Medulla oblongata (tissue), 1 donor: ENCODE measurements at regions not wholly inside any gene's neighbourhood (a gene's known extent, or its start where the extent isn't known, plus 50 kb on each side); places are given as distances from the start of the nearest gene placed in this dataset.

Source experiments
- DNase-seq: peaks from one replicate; pipeline ENCODE4 v3.0.0-alpha.2; 2015; ENCODE audit errors: extremely low spot score

DNA sequence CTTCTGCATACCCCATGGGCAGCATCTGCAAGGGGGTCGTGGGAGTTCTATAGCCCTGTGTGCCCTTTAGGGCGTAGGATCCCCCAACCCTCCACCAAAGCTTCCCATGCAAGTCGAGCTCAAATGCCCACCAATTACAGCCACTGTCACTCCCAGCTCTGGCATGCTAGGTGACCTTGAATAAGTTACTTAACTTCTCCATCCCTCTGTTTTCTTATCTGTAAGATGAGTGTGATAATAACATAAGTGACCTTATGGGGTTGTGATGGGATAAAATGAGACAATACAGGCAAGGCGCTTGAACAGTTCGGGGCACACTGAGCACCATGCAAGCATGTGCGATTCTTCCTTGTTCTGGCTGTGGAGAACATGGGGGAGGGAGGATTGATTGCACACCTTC is 74.8 kb upstream of the POMGNT2 start:
- DNase-seq, result no peak

DNA sequence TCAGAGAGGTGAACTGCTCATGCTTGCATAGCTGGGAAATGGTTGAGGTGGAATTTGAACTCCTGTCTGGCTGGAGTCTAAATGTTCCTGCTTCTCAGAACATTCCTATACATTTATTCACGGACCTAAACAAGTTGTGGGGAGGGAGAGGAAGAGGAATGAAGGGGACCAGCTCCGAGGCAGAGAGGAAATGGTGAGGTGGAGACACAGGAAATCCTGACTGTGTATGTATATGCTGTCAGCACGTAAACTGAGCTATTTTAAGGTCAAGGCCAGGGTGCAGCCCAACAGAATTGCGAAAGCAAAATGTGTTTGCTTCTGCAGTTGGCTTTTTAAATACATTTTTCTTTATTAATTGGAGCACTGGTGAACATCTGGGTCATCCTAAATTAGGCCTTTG is 74.1 kb upstream of the POMGNT2 start:
- DNase-seq, result no peak

DNA sequence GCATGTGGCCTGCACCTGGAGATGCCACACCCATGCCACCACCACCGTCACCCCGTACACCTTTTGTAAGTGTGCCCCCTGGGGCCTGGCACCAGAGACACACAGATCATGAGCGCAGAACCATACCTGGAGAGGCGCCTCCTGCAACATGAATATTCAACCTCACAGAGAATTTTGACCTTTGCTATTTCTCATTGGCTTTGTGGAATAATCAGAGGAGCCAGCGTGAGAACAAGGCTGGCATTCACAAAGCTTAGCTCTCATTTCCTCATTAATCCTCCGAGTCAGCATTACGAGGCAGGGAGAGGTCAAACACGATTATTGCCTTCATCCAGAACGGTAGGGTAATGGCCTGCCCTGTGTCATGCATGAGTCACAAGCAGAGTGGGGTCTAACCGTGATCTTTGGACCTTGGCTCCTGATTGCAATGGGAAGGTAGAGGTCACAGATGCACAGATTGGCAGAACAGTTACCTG is 73.0 kb upstream of the POMGNT2 start:
- no peak for DNase-seq

DNA sequence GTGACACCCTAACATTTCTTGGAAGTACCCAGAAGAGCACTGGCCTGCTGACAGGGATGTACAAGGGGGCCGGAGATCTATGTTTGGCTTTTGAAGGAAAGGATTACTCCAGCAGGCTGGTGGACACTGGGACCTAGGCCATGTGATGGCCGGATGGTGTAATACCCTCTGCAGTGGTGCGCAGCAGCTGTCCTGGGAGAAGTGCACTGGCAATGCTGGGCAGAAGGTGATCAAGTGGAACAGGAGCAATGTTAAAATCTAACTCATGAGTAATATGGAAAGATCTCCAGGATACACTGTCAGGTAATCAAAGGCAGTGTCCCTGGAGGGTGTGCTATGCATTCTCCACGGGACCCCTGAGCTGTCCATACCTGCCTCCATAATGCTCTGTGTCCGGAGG is 71.2 kb upstream of the POMGNT2 start:
- no peak for DNase-seq

DNA sequence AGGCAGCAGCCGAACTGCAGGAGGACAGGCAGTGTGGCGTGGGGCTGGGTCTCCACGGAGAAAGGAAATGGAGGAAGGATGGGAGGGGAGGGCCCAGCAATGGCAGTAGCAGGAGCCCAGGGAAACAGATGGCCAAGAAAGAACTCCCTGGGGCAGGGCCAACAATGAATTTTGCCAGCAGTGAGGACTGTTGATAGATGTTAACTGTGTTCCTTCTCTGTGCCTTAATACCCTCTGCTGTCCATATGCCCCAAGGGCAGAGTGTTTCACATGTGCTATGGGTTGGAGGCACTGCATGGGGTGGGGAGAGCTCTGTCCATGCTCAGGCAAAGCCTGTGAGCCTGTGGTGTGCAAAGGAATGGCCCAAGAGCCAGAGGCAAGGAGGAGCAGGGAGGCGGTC is 70.8 kb upstream of the POMGNT2 start:
- no peak for DNase-seq

DNA sequence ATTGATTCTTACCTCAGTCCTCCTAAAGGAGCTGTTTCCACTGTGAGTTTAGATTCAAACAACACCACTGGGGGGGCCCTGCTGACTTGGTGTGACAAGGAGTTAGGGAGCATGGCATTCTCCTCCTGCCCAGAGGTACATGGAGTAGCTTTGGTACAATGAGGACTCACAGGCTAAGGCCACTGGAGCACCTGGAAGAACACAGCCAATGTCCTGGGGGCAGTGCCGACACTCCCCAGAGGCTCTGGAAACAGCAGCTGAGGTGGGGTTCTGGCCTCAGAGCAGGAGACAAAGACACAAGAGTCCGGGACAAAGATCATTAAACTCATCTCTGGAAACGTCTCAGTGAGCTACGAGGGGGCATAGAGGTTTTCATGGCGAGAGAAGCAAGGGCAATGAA is 69.7 kb upstream of the POMGNT2 start:
- DNase-seq, result no peak

DNA sequence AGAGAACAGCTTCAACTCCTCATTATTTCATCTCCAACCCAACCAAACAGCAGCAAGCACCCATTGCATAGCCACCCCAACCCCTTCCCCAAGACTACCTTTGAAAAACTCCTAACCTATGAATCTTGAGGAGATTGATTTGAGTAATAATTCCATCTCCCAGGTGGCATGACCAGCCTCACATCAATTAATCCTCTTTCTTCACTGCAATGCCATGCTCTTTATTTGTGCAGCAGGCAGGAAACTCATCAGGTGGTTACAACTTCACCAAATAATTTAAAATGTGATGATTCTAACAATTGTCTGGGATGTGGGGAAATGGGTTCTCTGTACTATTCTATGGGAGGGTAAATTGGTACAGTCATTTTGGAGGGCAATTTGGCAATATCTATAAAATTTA is 68.1 kb upstream of the POMGNT2 start:
- DNase-seq, result no peak

DNA sequence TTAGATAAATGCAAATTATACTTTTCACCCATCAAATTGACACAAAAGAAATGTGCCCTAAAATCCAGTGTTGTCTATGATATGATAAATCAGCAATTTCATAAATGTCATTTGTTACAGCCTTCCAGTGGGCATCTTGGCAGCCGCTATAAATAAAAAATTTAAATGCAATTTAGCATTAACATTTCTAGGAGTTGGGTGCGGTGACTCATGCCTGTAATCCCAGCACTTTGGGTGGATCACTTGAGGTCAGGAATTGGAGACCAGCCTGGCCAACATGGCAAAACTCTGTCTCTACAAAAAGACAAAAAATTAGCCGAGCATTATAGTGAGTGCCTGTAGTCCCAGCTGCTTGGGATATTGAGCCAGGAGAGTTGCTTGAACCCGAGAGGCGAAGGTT is 65.9 kb upstream of the POMGNT2 start:
- DNase-seq, result no peak

DNA sequence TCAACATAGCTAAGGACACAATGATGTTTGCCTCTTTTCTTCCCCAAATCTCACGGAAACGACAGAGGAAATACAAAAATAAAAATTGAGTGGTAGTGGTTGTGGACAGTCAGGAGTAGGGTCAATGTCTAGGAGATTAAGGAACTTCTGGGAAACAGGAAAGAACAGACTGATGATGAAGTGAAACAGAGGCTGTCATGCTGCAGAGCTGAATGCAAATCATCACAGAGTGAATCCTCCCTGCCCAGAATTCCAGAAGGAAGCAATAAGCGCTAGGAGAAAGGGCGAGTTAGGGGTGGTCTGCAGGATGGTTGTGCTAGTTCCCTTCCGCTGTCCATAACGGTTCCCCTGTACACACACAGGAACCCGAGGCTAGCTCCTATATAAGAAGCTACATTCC is 64.7 kb upstream of the POMGNT2 start:
- DNase-seq, result no peak

DNA sequence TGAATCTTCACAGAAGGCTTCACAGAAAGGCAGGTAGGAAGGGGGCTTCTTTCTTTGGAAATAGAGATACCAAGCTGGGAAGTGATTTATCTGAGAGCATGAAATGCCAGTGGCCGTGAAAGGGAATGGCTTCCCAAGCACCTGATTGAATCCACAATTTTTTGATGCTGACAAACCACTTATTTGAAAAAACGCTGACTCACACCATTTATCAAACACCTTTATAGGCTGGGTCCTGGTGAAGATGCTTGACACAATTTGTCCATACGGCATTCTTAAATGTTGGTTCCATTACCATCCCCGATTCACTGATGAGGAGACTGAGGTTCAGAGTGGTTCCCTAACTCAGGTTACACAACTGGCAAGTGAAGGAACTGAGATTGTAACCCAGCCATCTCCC is 64.1 kb upstream of the POMGNT2 start:
- no peak for DNase-seq

DNA sequence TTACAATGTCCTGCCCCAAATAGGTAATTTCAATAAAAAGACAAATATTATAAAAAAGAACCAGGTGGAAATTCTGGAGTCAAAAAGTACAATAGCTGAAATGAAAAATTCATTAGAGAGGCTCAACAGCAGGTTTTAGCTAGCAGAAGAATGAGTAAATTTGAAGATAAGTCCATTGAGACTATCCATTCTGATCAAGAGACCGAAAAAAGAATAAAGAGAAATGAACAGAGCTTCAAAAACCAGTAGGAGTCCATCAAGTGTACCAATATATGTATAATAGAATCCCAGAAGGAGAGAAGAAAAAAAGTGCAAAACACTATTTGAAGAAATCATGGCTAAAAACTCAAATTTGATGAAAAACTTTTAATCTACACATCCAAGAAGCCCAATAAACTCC is 60.5 kb upstream of the POMGNT2 start:
- no peak for DNase-seq

DNA sequence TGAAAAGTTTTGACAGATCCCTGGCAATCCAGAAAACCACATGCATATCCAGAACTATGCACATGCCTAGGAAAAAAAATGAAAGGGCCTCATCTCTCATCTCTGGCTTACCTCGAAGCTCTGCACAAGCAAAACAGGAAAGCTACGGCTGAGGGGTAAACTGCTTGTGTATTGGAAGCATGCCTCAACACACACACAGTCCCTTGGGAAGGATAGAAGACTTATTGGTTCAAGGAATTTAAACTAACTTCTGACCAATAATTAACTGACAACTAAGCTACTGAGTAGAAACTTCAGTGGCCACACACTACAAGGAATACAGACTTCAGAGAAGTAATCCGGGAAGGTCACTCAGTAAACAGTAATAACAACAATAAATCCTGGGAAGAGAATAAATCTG is 59.9 kb upstream of the POMGNT2 start:
- no peak for DNase-seq

DNA sequence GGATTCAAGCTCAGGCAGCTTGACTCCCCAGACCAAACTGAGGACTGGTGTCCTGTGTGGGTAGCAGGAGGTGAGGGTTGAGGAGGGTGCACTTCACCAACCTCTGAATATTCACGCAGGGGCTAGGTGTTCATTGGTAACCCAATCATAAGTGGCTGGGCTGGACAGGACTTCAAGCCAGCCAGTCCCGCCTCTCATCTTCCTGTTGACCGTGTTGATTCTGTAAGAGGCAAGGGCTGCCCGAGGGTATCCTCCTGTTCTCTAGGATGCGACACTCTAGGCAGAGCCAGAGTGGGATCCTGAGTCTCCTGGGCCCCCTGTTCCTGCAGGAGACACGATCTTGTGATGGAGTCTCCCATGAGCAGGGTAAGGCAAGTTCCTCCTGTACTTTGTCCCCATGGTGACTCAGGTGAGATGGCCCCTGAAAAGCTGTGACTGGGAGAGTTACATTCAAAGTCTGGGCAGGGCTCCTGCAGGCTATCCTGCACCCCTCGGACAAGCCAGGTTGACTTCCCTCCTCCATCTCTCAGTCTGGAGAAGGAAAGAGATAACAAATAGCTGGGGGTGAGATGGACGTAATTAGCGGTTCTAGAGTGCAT is 58.1 kb upstream of the POMGNT2 start:
- DNase-seq, result no peak

DNA sequence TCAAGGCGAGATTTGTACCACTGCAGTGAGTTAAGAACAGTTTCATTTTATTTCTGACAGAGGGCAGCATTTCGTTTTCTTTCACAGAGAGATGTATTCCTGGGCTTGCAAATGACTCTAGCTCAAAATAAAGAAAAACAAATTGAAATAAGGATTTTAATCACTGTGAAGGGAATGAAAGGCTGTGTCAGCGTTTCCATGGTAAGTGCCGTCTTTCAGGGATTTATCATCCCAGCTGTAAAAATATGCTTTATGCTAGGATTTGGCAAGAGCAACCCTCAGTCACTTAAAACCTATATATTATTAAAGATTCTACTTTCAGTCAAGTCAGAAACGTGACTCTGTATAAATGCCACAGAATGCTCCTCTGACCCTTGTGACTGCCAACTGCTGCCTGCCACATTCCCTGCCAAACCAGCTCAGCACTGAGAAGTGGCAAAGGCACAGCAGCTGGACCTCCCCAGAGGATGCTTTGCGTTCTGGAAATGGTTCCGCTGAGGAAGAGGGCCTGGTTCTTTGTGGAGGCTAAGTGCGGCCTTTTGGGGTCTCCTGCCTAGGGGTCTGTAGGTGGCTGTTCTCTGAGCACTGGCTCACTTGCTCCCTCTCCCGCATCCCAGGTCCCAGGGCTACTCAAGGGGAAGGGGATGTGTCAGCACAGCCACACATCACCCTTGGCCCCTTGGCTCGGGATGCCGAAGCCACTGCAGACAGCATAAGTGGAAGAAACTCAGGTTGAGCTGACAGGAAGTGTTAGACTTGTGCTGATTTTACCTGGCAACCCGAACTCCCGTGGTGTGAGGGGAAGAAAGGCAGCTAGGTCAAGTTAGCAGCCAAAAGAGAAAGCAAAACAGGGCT is 56.6 kb upstream of the POMGNT2 start:
- peak; percentile 59 for DNase-seq

DNA sequence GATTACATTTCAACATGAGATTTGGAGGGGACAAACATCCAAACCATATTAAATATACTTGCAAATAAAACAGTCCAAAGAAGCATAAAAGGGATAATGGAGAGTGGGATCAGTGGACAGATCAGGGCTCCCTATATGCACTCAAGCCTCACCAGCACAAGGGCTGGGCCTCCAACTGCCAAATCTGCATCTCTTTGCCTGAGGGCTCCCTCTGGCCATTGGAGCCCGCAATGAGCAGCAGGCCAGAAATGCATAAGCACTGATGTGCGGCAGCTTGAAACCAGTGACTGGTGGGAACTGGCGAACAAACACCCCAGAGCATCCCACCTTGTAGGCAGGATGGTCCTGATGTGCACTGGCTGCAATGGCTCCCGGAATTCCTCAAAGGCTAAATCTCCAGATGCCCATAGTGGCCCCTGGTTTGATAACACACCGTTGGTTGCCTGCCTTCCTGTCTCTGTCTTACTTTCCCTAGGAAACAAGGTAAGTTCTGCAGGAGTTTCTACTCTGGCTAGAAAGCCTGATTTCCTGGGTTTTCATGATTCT is 55.9 kb upstream of the POMGNT2 start:
- no peak for DNase-seq

DNA sequence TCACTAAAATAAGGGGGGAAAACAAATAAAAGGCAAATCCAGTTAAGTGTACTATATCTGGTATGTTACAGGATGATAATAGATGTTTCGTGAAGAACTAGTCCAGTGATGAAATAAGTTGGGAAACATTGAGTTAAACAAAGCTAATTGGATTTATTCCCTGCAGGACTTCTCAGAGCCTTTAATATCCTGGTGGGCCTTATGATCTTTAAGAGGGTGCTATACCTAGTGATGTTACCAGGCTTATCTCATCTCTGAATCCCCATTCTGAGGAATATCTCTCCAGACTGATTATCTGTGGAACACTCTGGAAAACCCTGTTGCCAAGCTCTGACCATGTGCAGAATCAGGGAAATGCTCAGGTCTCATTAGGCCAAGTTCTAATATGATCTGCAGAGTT is 54.8 kb upstream of the POMGNT2 start:
- no peak for DNase-seq

DNA sequence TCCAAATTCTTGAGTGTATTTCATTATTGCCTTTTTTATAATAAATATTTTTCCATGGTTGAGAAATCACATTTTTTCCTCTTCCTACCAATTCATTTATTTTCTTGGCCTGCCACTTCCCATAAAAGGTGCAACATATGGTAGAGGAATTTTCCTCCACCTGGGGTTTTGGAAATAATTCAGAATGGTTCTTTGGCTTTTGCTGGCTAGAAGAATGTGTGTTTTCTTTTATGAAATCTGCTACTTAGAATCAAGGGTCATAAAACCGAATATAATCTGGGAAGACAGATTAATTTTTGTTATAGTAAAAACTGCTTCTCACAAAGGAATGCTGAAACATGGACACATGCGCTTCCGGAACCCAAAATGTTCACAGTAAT is 54.0 kb upstream of the POMGNT2 start:
- no peak for DNase-seq

DNA sequence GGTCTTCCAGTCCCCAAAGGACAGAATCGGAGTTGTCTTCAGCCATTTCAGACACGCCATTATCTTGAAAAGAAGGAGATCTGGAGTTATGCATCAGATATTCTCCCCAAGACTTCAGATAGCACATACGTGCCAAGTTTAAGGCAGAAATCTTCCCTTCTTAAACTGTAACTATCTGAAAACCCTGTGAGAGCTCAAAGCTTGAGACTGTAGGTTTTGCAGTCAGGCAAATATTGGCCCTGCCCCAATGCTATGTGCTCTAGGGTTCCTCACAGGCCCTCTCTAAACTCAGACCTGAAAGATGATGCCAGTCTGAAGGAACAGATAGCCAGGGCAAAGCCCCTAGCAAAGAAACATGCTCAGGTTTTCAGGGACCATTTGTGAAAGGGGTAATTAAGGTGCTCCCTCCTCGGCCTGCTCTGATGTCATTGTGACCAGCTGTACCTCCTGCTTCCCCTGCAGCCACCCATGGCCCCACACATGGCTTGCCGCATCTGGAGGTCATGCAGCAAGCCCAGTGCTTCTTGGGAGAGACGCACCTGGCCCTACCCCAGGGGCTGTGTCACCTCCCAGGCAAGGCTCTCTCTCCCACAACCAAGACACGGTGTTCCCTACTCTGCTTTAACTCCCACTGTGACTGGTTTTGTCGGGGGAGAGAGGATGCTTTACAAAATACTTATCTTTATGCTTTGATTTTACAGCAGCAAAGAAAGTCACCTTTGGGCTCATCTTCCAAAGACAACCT is 53.4 kb upstream of the POMGNT2 start:
- no peak for DNase-seq

DNA sequence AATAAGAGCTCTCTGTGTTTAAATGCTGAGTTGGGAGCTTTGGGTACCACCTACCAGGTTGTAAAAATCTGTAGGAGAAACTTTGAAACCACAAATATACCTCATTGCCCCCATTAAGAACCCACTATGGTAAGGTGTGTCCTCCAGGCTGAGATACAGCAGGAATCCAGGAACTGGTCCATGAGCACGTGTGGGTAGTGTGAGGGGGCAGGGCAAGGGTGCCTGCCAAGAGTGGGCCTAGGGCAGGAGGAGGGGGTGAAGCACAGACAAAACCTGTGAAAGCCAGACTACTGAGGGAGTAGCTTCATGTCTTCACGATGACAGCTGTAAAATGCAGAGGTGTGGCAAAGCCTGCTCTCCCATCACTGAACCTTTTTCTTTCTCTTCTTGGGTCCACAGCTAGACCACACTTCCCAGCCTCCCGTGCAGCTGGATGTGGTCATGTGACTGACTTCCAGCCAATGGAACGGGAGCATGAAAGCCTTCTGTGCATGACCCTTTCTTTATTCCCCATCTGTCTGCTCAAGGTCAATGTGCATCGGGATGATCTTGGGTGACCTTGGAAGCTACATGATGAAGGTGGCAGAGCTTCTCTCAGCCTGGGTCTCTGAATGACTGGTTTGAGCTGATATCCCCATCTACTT is 51.1 kb upstream of the POMGNT2 start:
- DNase-seq, result no peak

DNA sequence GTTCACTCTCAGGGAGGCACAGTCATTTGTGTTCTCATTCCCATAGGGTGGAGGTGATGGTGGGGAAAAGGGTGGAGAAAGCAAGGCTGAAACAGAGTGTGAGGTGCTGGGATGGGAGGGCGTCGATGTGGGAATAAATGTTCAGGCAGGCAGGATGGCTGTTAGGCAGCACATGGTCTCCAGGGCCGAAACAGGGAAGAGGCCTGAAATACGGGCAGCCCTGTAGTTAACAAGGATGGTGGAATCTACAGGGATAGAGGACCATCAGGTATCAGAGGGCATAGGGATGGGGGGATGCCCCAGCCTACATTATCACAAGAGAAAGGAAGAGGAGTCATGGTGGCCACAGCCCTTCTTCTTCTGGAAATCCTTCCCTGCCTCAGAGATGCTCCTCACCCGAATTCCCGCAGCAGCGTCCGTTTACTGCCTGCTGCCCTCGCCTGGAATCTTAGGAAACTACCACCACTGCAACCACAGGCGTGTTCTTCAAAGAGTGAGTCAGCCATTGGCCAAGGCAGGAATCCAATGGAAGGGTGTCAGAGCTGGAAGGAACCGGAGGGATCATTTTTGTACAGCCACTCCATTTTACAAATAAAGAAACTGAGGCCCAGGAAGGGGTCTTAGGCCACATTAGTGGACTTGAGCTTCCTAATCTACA is 49.7 kb upstream of the POMGNT2 start:
- peak; percentile 81 for DNase-seq
